ENCODE measurements at regions not wholly inside any gene's neighbourhood (a gene's known extent, or its start where the extent isn't known, plus 50 kb on each side); places are given as distances from the start of the nearest gene placed in this dataset.

DNA sequence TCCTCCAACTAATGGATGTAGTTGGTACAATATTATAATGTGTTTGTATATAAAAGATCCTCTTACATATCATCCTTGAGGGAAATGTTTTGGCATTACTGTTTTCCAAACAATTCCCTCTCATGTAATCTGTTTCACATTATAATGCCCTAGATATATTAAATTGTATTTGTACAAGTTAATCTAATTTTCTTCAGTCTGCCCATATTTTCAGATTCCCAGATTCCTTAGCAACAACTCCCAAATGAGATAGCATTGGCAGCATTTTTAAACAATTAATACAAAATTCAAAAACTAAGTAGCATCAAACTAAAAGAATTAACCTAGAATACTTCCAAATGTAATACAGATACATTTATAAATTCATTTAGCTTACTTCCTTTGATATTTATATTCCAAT is 860.2 kb downstream of the C12orf50 start:
- H3K9me3 ChIP-seq (ENCODE audit: control insufficient read depth, insufficient read depth, low read length), result peaks cover 23% of the 10 kb centered on the region
- no peak overlapping the region for H3K9ac ChIP-seq (ENCODE audit: low read depth, low read length)
- H3K36me3 ChIP-seq (ENCODE audit: insufficient read depth, low read length), result no peaks in the 10 kb centered on the region; the same call in 1 of the 2 replicates
- H3K4me1 ChIP-seq (ENCODE audit: insufficient read depth, low read length), result no peaks in the 10 kb centered on the region

DNA sequence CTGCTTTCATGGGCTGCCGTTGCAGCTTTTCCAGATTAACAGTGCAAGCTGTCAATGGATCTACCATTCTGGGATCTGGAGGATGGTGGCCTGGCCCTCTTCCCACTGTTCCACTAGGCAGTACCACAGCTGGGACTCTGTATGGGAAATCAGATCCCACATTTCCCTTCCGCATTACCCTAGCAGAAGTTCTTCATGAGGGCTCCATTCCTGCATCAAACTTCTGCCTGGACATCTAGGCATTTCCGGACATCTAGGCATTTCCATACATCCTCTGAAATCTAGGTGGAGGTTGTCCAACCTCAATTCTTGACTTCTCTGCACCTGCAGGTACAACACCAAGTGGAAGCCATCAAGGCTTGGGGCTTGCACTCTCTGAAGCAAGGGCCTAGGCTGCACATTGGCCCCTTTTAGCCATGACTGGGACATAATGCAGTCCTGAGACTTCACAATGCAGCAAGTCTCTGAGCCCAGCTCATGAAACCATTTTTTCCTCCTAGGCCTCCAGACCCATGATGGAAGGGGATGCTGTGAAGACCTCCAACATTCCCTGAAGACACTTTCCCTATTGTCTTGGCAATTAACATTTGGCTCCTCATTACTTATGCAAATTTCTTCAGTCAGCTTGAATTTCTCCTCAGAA is 863.3 kb downstream of the C12orf50 start:
- no peak overlapping the region for H3K9ac ChIP-seq (ENCODE audit: low read depth, low read length)
- no peaks in the 10 kb centered on the region; the same call in 1 of the 2 replicates for H3K36me3 ChIP-seq (ENCODE audit: insufficient read depth, low read length)
- no peaks in the 10 kb centered on the region for H3K4me1 ChIP-seq (ENCODE audit: insufficient read depth, low read length)
- H3K9me3 ChIP-seq (ENCODE audit: control insufficient read depth, insufficient read depth, low read length), result peaks cover 23% of the 10 kb centered on the region

DNA sequence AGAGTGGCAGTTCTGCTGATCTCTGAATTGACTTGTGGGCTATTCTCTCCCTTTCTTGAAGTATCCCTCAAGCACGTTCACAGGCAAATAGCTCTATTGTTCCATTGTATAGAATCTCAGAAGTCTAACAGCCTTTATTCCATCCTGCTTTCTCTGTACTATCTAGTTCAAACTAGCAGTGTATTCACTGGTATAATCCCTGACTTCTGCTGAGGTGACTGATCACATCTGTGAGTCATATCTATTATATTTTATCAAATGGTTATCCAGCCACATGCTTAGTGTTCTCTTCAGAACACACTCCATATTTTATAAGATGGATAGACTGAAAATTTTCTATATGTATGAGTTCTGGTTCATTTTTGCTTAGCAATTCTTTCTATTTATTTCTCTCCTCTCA is 866.1 kb downstream of the C12orf50 start:
- H3K9me3 ChIP-seq (ENCODE audit: control insufficient read depth, insufficient read depth, low read length), result peaks cover 23% of the 10 kb centered on the region
- no peaks in the 10 kb centered on the region for H3K4me1 ChIP-seq (ENCODE audit: insufficient read depth, low read length)
- H3K36me3 ChIP-seq (ENCODE audit: insufficient read depth, low read length), result no peaks in the 10 kb centered on the region; the same call in 1 of the 2 replicates
- H3K9ac ChIP-seq (ENCODE audit: low read depth, low read length), result no peak overlapping the region

DNA sequence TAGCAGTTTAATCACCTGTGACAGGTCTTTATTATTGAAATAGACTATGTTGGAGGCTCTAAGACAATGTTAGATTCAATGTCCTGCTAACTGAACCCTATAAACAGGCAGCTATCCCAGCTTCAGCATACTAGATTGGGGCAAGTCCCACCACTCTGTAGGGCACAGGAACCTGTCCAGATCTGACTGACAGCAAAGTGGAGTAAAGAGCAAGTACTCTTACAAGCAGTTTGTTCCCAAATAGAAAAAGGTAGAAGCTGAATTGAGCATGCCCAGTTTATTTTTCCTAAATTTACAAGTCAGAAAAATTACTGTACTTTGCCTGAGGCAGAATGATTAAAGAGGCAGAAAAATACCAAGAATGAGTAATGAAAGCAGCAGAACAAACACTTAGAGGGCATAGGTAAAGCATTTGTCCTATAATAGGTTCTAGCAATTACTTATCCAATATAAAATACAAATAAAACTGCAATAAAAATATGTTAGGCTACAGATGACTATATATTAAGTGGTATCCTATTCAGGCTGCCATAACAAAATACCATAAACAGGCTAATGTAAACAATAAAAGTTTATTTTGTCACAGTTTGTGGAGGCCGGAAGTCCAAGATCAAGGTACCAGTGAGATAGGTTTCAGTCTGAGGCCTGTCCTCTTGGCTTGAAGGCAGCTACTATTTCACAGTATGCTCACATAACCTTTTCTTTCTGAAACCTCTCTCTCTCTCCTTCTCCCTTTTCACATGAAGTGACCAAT is 868.2 kb downstream of the C12orf50 start:
- H3K4me1 ChIP-seq (ENCODE audit: insufficient read depth, low read length), result no peaks in the 10 kb centered on the region
- H3K36me3 ChIP-seq (ENCODE audit: insufficient read depth, low read length), result no peaks in the 10 kb centered on the region; the same call in 1 of the 2 replicates
- no peak overlapping the region for H3K9ac ChIP-seq (ENCODE audit: low read depth, low read length)
- peaks cover 15% of the 10 kb centered on the region for H3K9me3 ChIP-seq (ENCODE audit: control insufficient read depth, insufficient read depth, low read length)

DNA sequence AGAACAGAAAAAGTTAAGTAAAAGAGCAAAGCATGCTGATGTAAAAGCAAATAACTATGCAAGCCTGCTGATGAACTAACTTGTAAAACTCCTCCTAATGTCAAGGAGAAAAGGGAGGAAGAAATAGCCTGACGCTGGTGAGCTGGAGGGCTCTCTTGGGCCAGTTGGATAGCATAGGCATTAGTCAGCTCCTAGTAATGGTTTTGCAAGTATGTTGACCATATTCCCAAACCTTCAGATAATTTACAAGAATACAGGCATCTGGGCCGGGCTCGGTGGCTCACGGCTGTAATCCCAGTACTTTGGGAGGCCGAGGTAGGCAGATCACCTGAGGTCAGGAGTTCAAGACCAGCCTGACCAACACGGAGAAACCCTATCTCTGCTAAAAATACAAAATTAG is 871.4 kb downstream of the C12orf50 start:
- no peak overlapping the region for H3K9ac ChIP-seq (ENCODE audit: low read depth, low read length)
- H3K9me3 ChIP-seq (ENCODE audit: control insufficient read depth, insufficient read depth, low read length), result no peaks in the 10 kb centered on the region
- no peaks in the 10 kb centered on the region for H3K4me1 ChIP-seq (ENCODE audit: insufficient read depth, low read length)
- no peaks in the 10 kb centered on the region for H3K36me3 ChIP-seq (ENCODE audit: insufficient read depth, low read length)

DNA sequence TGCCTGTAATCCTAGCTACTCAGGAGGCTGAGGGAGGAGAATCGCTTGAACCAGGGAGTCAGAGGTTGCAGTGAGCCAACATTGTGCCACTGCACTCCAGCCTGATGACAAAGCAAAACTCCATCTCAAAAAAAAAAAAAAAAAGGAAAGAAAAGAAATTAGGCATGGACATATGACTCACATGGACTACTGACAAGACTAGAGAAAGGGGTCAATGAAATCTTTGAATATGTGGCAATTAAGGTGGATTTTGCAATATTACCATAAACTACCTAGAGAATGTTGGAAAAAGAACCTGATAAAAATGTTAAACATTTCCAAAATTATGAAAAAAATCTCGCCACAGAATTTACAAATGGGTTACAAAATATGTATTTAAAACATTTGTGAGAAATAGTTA is 873.6 kb downstream of the C12orf50 start:
- Histone ChIP-seq H3K4me1 (ENCODE audit: insufficient read depth, low read length) (no peaks in the 10 kb centered on the region; the same call in 1 of the 2 replicates), H3K9ac (ENCODE audit: low read depth, low read length) (no peak overlapping the region), H3K36me3 (ENCODE audit: insufficient read depth, low read length) (no peaks in the 10 kb centered on the region), H3K9me3 (ENCODE audit: control insufficient read depth, insufficient read depth, low read length) (no peaks in the 10 kb centered on the region)

DNA sequence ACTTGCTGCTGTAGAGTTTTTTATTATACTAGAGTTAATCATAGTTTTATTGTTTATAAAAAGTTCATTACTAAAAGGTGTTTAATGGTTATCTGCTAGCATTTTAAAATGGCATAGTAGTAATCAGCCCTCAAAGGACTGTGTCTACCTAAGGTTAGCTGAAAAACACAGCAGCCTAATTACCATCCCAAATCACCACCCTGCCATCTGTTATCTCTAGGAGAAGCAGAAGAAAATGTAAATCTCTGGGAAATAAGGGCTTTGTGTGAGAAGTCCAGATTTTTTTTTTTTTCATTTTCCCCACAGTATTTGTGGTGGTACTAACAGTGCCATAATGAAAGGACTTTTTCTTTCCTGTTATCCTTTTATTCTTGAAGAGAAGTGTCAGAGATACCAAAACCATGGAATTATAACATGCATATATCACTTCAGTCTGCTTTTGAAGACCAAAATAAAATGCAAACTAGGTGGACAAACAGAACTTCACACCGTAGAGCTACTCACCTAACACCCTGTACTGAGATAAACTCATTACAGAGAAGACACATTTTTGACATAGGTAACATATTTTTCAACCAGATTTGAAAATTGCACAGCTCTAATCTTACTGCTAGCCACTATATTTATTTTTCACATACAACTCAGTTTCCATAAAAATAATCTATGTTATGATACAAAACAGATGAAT is 876.2 kb downstream of the C12orf50 start:
- Histone ChIP-seq H3K4me1 (ENCODE audit: insufficient read depth, low read length) (no peaks in the 10 kb centered on the region; the same call in 1 of the 2 replicates), H3K36me3 (ENCODE audit: insufficient read depth, low read length) (no peaks in the 10 kb centered on the region)

DNA sequence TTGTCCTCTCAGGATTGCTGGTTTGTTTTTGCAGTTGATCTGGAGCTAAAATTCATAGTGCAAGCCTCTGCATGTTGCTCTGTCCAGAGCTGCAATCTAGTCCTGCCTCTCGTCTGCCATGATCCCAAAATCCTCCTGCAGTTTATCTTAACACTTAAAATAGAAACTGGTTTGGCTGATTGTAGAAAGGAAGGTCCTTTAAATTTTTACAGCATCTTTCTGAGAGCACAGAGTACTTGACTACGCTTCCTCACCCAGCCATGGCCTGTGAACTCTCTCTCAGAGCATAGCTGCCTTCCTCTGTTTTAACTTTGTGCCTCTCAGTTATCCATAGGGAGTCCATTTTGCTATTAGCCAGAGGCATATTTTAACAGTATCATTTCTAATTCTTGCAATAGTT is 877.1 kb downstream of the C12orf50 start:
- Histone ChIP-seq H3K9me3 (ENCODE audit: control insufficient read depth, insufficient read depth, low read length) (no peaks in the 10 kb centered on the region), H3K4me1 (ENCODE audit: insufficient read depth, low read length) (no peaks in the 10 kb centered on the region; the same call in 1 of the 2 replicates), H3K9ac (ENCODE audit: low read depth, low read length) (no peak overlapping the region), H3K36me3 (ENCODE audit: insufficient read depth, low read length) (no peaks in the 10 kb centered on the region)

More for the DNA sequence above, 876.2 kb downstream of the C12orf50 start:
- no peak overlapping the region for H3K9ac ChIP-seq (ENCODE audit: low read depth, low read length)
- no peaks in the 10 kb centered on the region for H3K9me3 ChIP-seq (ENCODE audit: control insufficient read depth, insufficient read depth, low read length)

DNA sequence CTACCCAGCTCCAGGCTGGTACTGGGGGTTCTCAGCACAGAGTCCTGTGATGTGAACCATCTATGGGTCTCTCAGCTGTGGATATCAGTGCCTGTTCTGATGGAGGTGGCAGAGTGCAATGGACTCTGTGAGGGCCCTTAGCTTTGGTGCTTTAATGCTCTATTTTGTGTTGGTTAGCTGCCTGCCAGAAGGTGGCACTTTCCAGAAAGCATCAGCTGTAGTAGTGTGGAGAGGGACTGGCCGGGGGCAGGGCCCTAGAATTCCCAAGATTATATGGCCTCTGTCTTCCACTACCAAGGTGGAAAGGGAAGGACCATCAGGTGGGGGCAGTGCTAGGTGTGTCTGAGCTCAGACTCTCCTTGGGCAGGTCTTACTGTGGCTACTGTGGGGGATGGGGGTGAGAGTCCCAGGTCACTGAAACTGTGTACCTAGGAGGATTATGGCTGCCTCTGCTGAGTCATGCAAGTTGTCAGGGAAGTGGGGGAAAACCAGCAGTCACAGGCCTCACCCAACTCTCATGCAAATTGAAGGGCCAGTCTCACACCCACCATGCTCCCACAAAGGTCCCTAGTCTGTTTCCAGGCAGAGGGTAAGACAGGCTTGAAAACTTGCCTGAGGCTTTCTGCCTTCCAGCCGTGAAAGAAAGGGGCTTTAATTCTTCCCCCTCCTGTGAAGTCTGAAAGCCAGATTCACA is 878.1 kb downstream of the C12orf50 start:
- Histone ChIP-seq H3K9me3 (ENCODE audit: control insufficient read depth, insufficient read depth, low read length) (no peaks in the 10 kb centered on the region), H3K4me1 (ENCODE audit: insufficient read depth, low read length) (no peaks in the 10 kb centered on the region; the same call in 1 of the 2 replicates), H3K9ac (ENCODE audit: low read depth, low read length) (no peak overlapping the region), H3K36me3 (ENCODE audit: insufficient read depth, low read length) (no peaks in the 10 kb centered on the region)

DNA sequence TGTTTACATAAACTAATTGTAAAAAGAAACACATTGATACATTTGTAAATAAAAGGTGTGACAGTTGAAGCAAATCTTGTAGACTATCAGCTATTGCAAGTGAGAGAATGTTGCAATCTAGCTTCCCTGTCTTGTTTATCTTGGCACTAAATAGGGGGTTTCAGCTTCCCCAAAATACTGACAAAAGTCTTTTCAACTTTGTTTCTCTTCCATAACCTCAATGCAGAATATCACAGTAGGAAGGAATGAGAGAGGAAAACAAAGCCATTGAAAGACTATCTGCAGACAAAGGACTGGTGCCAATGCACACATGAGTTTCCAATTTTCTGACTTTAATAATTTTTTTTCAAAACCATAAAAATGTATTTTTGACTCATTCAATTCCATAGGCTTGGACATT is 886.2 kb upstream of the MGAT4C start:
- no peak overlapping the region for H3K9ac ChIP-seq (ENCODE audit: low read depth, low read length)
- no peaks in the 10 kb centered on the region for H3K4me1 ChIP-seq (ENCODE audit: insufficient read depth, low read length)
- no peaks in the 10 kb centered on the region for H3K36me3 ChIP-seq (ENCODE audit: insufficient read depth, low read length)
- H3K9me3 ChIP-seq (ENCODE audit: control insufficient read depth, insufficient read depth, low read length), result peaks cover 2% of the 10 kb centered on the region; the same call in 1 of the 2 replicates

DNA sequence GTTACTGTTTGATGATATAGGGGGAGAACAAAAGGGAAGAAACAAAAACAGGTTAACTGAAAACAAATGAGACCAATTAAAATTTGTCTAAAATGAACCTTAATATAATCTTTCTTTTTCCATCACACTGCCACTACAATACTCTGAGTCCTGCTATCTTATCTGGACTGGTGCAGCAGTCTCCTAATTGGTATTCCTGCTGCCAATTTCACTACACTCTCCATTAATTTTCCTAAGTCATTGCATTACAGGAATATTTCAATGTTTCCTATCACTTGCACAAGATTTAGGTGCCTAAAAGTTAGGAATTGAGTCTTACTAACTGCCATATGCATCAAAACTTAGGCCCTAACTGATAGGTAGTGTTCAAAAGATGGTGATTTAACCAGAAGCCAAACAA is 884.9 kb upstream of the MGAT4C start:
- H3K9me3 ChIP-seq (ENCODE audit: control insufficient read depth, insufficient read depth, low read length), result peaks cover 2% of the 10 kb centered on the region; the same call in 1 of the 2 replicates
- H3K36me3 ChIP-seq (ENCODE audit: insufficient read depth, low read length), result no peaks in the 10 kb centered on the region
- H3K9ac ChIP-seq (ENCODE audit: low read depth, low read length), result no peak overlapping the region
- H3K4me1 ChIP-seq (ENCODE audit: insufficient read depth, low read length), result no peaks in the 10 kb centered on the region

DNA sequence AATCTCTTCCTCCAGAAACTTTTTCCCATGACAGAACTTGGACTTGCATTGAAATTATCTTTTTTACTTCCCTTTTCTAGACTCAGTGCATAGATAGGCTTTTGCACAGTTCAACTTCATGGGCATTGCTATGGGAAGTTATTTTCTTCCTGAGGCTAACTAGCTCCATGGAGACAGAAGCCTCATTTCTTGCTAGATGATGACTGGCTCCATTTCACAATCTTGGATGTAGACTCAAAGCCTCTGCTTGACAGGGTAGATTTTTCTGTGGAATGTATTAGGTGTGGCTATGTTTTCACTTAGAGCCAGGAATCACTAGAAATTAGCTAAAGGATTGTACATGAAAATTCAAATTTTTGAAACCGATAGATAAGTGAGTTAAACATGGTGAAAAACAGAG is 884.1 kb upstream of the MGAT4C start:
- Histone ChIP-seq H3K9me3 (ENCODE audit: control insufficient read depth, insufficient read depth, low read length) (peaks cover 2% of the 10 kb centered on the region; the same call in 1 of the 2 replicates), H3K9ac (ENCODE audit: low read depth, low read length) (no peak overlapping the region), H3K4me1 (ENCODE audit: insufficient read depth, low read length) (no peaks in the 10 kb centered on the region), H3K36me3 (ENCODE audit: insufficient read depth, low read length) (no peaks in the 10 kb centered on the region)

DNA sequence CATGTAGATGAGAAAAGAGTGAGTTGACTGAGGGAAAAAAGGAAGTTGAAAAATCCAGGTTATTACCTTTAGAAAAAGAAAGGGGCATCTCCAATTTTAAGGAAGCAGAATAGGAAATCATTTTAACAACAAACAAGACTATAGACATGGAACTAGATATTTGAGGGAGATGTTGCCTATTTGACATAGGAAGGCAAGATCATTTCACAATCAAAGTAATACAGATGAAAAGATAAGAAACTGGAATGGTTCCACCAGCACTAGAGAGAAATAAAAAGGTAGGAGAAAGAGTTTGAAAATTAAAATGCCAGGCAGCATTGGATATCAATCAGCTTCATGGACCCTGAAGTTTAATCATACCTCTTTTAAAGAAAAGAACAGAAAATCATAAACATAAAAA is 881.0 kb upstream of the MGAT4C start:
- no peaks in the 10 kb centered on the region for H3K4me1 ChIP-seq (ENCODE audit: insufficient read depth, low read length)
- H3K9me3 ChIP-seq (ENCODE audit: control insufficient read depth, insufficient read depth, low read length), result peaks cover 2% of the 10 kb centered on the region; the same call in 1 of the 2 replicates
- H3K36me3 ChIP-seq (ENCODE audit: insufficient read depth, low read length), result no peaks in the 10 kb centered on the region
- no peak overlapping the region for H3K9ac ChIP-seq (ENCODE audit: low read depth, low read length)

DNA sequence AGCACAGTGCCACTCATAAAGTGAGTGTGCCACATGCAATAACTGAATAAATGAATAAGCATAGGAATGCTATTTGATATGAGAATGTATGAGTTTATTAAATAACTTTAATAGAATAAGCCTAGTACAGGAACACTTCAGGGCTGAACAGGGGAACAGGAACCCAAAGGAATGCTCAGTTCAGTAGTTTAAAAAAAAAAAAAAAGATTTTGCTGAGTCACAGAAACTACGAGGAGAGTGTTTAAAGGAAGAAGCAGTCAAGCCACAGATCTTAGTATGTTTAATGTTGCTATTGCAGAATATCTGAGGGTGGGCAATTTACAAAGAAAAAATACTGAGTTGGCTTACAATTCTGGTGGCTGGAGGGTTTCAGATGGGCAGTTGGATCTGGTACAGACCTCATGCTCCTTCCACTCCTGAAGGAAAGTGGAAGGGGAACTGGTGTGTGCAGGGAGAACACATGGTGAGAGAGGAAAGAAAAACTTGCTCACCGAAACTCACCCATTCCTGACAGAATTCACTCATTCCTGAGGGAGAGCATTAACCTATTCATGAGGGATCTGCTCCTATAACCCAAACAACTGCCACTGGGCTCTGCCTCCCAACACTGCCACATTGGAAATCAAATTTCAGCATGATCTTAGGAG is 880.3 kb upstream of the MGAT4C start:
- Histone ChIP-seq H3K36me3 (ENCODE audit: insufficient read depth, low read length) (no peaks in the 10 kb centered on the region), H3K4me1 (ENCODE audit: insufficient read depth, low read length) (no peaks in the 10 kb centered on the region), H3K9ac (ENCODE audit: low read depth, low read length) (no peak overlapping the region), H3K9me3 (ENCODE audit: control insufficient read depth, insufficient read depth, low read length) (peaks cover 2% of the 10 kb centered on the region; the same call in 1 of the 2 replicates)

Measured in ES-I3 (cell line).